Mesendoderm (in vitro differentiated cells): ENCODE measurements at regions not wholly inside any gene's neighbourhood (a gene's known extent, or its start where the extent isn't known, plus 50 kb on each side); places are given as distances from the start of the nearest gene placed in this dataset.

Source experiments
- DNase-seq: peaks from one replicate; pipeline ENCODE4 v3.0.0; 2013
- H2AK5ac ChIP-seq: 2 replicates; pipeline ENCODE4 v1.6.1; 2013; ENCODE audit warnings: low read length, inconsistent platforms
- H2BK120ac ChIP-seq: 2 replicates; pipeline ENCODE4 v1.6.1; 2013; ENCODE audit warnings: low read depth, mild to moderate bottlenecking, low read length, moderate library complexity, mixed read lengths
- H2BK15ac ChIP-seq: replicated peaks from 2 replicates; pipeline ENCODE4 v1.6.1; 2013; ENCODE audit warnings: low read depth, mild to moderate bottlenecking, moderate library complexity
- H2BK5ac ChIP-seq: 2 replicates; pipeline ENCODE4 v1.6.1; 2013; ENCODE audit warnings: low read length, inconsistent platforms
- H3K18ac ChIP-seq: 2 replicates; pipeline ENCODE4 v1.6.1; 2013; ENCODE audit warnings: mild to moderate bottlenecking, low read length, mixed read lengths
- H3K23ac ChIP-seq: one replicate; pipeline ENCODE4 v1.6.1; 2013; ENCODE audit warnings: low read length
- H3K27ac ChIP-seq: 2 replicates; pipeline ENCODE4 v1.5.1; 2013; ENCODE audit warnings: low read depth, mild to moderate bottlenecking, inconsistent platforms, low read length, moderate library complexity
- H3K27me3 ChIP-seq: 2 replicates; pipeline ENCODE4 v1.6.1; 2013; ENCODE audit warnings: low read length, control low read depth, mild to moderate bottlenecking, inconsistent platforms; ENCODE audit not compliant: insufficient read depth, poor library complexity
- H3K36me3 ChIP-seq: 2 replicates; pipeline ENCODE4 v1.6.1; 2013; ENCODE audit warnings: low read length, inconsistent platforms; ENCODE audit not compliant: control insufficient read depth, insufficient read depth
- H3K4ac ChIP-seq: one replicate; pipeline ENCODE4 v1.6.1; 2013; ENCODE audit warnings: low read depth, mild to moderate bottlenecking, low read length, moderate library complexity
- H3K4me1 ChIP-seq: 2 replicates; pipeline ENCODE4 v1.6.1; 2013; ENCODE audit warnings: low read depth, low read length, inconsistent platforms; ENCODE audit not compliant: control insufficient read depth
- H3K4me2 ChIP-seq: 2 replicates; pipeline ENCODE4 v1.6.1; 2013; ENCODE audit warnings: low read length
- H3K4me3 ChIP-seq: 2 replicates; pipeline ENCODE4 v1.5.1; 2013; ENCODE audit warnings: mild to moderate bottlenecking, low read length
- H3K56ac ChIP-seq: one replicate; pipeline ENCODE4 v1.6.1; 2013; ENCODE audit warnings: low read length
- H3K79me1 ChIP-seq: 2 replicates; pipeline ENCODE4 v1.6.1; 2013; ENCODE audit warnings: low read length, inconsistent platforms
- H3K79me2 ChIP-seq: 2 replicates; pipeline ENCODE4 v1.6.1; 2013; ENCODE audit warnings: mild to moderate bottlenecking, low read length; ENCODE audit not compliant: control insufficient read depth, insufficient read depth
- H3K9ac ChIP-seq: 2 replicates; pipeline ENCODE4 v1.6.1; 2013; ENCODE audit warnings: low read length, inconsistent platforms
- H4K5ac ChIP-seq: one replicate; pipeline ENCODE4 v1.6.1; 2013; ENCODE audit warnings: low read length
- H4K8ac ChIP-seq: one replicate; pipeline ENCODE4 v1.6.1; 2013; ENCODE audit warnings: low read depth, mild to moderate bottlenecking, control low read depth, low read length, moderate library complexity
- WGBS: extraction: QIAGEN DNeasy Blood & Tissue Kit; methylation state at CpG from one replicate; pipeline ENCODE4 v1.1.7; 2013; ENCODE audit warnings: low lambda C conversion rate, missing lambda C conversion rate; ENCODE audit not compliant: insufficient coverage; ENCODE audit errors: extremely low coverage; 5-methylcytosine and 5-hydroxymethylcytosine counted together

- Histone ChIP-seq H3K4me2 (no peak overlapping the region), H3K27me3 (no peaks in the 10 kb centered on the region), H3K4me3 (no peak overlapping the region), H4K5ac (no peak overlapping the region), H4K8ac (no peak overlapping the region), H2BK15ac (no peak overlapping the region), H3K27ac (no peak overlapping the region), H2BK120ac (no peak overlapping the region), H2BK5ac (no peak overlapping the region), H3K79me2 (no peaks in the 10 kb centered on the region), H3K4ac (no peak overlapping the region), H3K23ac (no peak overlapping the region), H3K36me3 (no peaks in the 10 kb centered on the region), H3K79me1 (no peaks in the 10 kb centered on the region), H3K18ac (no peak overlapping the region), H2AK5ac (no peak overlapping the region), H3K56ac (peak overlapping the region; percentile 40), H3K4me1 (no peaks in the 10 kb centered on the region), H3K9ac (no peak overlapping the region)
- DNase-seq: peak; percentile 10
- no CpG with 5 or more reads among the region's 6 CpGs for WGBS
Observed at GRCh38 chr4:54843106-54843505, 185.3 kb downstream of the KIT start.

- no peak overlapping the region for H4K8ac ChIP-seq
- H3K4me2 ChIP-seq: no peak overlapping the region
- no peak overlapping the region for H3K4ac ChIP-seq
- H2BK5ac ChIP-seq: no peak overlapping the region
- no CpG with 5 or more reads among the region's 5 CpGs for WGBS
- no peak for DNase-seq
- no peaks in the 10 kb centered on the region for H3K79me2 ChIP-seq
- no peaks in the 10 kb centered on the region for H3K27me3 ChIP-seq
- no peak overlapping the region for H2AK5ac ChIP-seq
- no peak overlapping the region for H3K23ac ChIP-seq
- no peak overlapping the region for H3K27ac ChIP-seq
- H3K9ac ChIP-seq: no peak overlapping the region
- no peak overlapping the region for H3K4me3 ChIP-seq
- H3K36me3 ChIP-seq: no peaks in the 10 kb centered on the region
- H2BK120ac ChIP-seq: no peak overlapping the region
- H3K4me1 ChIP-seq: no peaks in the 10 kb centered on the region
- no peak overlapping the region for H3K18ac ChIP-seq
- no peak overlapping the region for H3K56ac ChIP-seq
- no peak overlapping the region for H4K5ac ChIP-seq
- H3K79me1 ChIP-seq: no peaks in the 10 kb centered on the region
- H2BK15ac ChIP-seq: no peak overlapping the region
Observed at GRCh38 chr4:54842656-54843055, 184.9 kb downstream of the KIT start.

- no peak overlapping the region for H3K56ac ChIP-seq
- no peak overlapping the region for H3K23ac ChIP-seq
- no peak overlapping the region for H3K27ac ChIP-seq
- H3K79me1 ChIP-seq: no peaks in the 10 kb centered on the region
- no peaks in the 10 kb centered on the region for H3K27me3 ChIP-seq
- H3K4me1 ChIP-seq: no peaks in the 10 kb centered on the region
- H4K8ac ChIP-seq: no peak overlapping the region
- WGBS: no CpG with 5 or more reads among the region's 1 CpG
- no peak overlapping the region for H2BK5ac ChIP-seq
- H3K36me3 ChIP-seq: no peaks in the 10 kb centered on the region
- H3K18ac ChIP-seq: no peak overlapping the region
- DNase-seq: no peak
- H2AK5ac ChIP-seq: no peak overlapping the region
- no peak overlapping the region for H4K5ac ChIP-seq
- H3K4ac ChIP-seq: no peak overlapping the region
- H3K4me2 ChIP-seq: no peak overlapping the region
- no peak overlapping the region for H3K9ac ChIP-seq
- H2BK15ac ChIP-seq: no peak overlapping the region
- H2BK120ac ChIP-seq: no peak overlapping the region
- no peak overlapping the region for H3K4me3 ChIP-seq
- no peaks in the 10 kb centered on the region for H3K79me2 ChIP-seq
Observed at GRCh38 chr4:54842226-54842625, 184.5 kb downstream of the KIT start.

- H2BK120ac ChIP-seq: no peak overlapping the region
- DNase-seq: peak; percentile 39
- WGBS: no CpG with 5 or more reads among the region's 2 CpGs
Observed at GRCh38 chr4:54840992-54841768, 183.4 kb downstream of the KIT start.

GRCh38 chr4:54840430-54840829, 182.7 kb downstream of the KIT start:
- no peaks in the 10 kb centered on the region for H3K4me1 ChIP-seq
- no peak overlapping the region for H3K23ac ChIP-seq
- no CpG with 5 or more reads among the region's 2 CpGs for WGBS
- H3K4me2 ChIP-seq: no peak overlapping the region
- no peak overlapping the region for H3K9ac ChIP-seq
- no peak overlapping the region for H3K56ac ChIP-seq
- H3K27me3 ChIP-seq: no peaks in the 10 kb centered on the region
- H3K4ac ChIP-seq: no peak overlapping the region
- no peak overlapping the region for H3K18ac ChIP-seq
- no peaks in the 10 kb centered on the region for H3K36me3 ChIP-seq
- no peak overlapping the region for H2BK120ac ChIP-seq
- H4K8ac ChIP-seq: no peak overlapping the region
- no peak for DNase-seq
- no peak overlapping the region for H2BK15ac ChIP-seq
- H4K5ac ChIP-seq: no peak overlapping the region
- no peak overlapping the region for H3K27ac ChIP-seq
- no peak overlapping the region for H2AK5ac ChIP-seq
- no peak overlapping the region for H3K4me3 ChIP-seq
- no peak overlapping the region for H2BK5ac ChIP-seq
- H3K79me1 ChIP-seq: no peaks in the 10 kb centered on the region
- H3K79me2 ChIP-seq: no peaks in the 10 kb centered on the region

More at GRCh38 chr4:54840992-54841768, 183.4 kb downstream of the KIT start:
- no peaks in the 10 kb centered on the region for H3K79me1 ChIP-seq
- H2BK15ac ChIP-seq: no peak overlapping the region
- no peaks in the 10 kb centered on the region for H3K36me3 ChIP-seq
- no peak overlapping the region for H3K23ac ChIP-seq
- no peak overlapping the region for H3K4ac ChIP-seq
- H3K18ac ChIP-seq: no peak overlapping the region
- H4K5ac ChIP-seq: no peak overlapping the region
- H3K79me2 ChIP-seq: no peaks in the 10 kb centered on the region
- H3K4me1 ChIP-seq: no peaks in the 10 kb centered on the region
- H3K56ac ChIP-seq: no peak overlapping the region
- H3K27me3 ChIP-seq: no peaks in the 10 kb centered on the region
- no peak overlapping the region for H2AK5ac ChIP-seq
- no peak overlapping the region for H3K27ac ChIP-seq
- no peak overlapping the region for H3K4me2 ChIP-seq
- H4K8ac ChIP-seq: no peak overlapping the region
- no peak overlapping the region for H2BK5ac ChIP-seq
- H3K9ac ChIP-seq: no peak overlapping the region
- H3K4me3 ChIP-seq: no peak overlapping the region

GRCh38 chr4:54838301-54838700, 180.5 kb downstream of the KIT start:
- Histone ChIP-seq H4K8ac (no peak overlapping the region), H3K79me1 (no peaks in the 10 kb centered on the region), H2BK120ac (no peak overlapping the region), H3K27ac (no peak overlapping the region), H3K4ac (no peak overlapping the region), H3K79me2 (no peaks in the 10 kb centered on the region), H2BK15ac (no peak overlapping the region), H3K4me2 (no peak overlapping the region), H2BK5ac (no peak overlapping the region), H3K9ac (no peak overlapping the region), H3K18ac (no peak overlapping the region), H3K36me3 (no peaks in the 10 kb centered on the region), H3K27me3 (no peaks in the 10 kb centered on the region), H3K56ac (no peak overlapping the region), H3K4me3 (no peak overlapping the region), H3K23ac (no peak overlapping the region), H3K4me1 (no peaks in the 10 kb centered on the region), H2AK5ac (no peak overlapping the region), H4K5ac (no peak overlapping the region)
- no peak for DNase-seq
- WGBS: no CpG with 5 or more reads among the region's 2 CpGs
